ENCODE measurements at regions not wholly inside any gene's neighbourhood (a gene's known extent, or its start where the extent isn't known, plus 50 kb on each side); places are given as distances from the start of the nearest gene placed in this dataset.

GRCh38 chr12:25906651-25907340 is 51.7 kb upstream of the RASSF8 start:
- no peaks in the 10 kb centered on the region for H4K20me1 ChIP-seq (ENCODE audit: control insufficient read depth, extremely low read depth, insufficient read depth, low read length)
- no peaks in the 10 kb centered on the region for H3K27me3 ChIP-seq (ENCODE audit: control insufficient read depth, insufficient read depth, low read length)
- no peak overlapping the region for H3K9ac ChIP-seq (ENCODE audit: insufficient read depth, low read length)
- no peaks in the 10 kb centered on the region for H3K79me2 ChIP-seq (ENCODE audit: control insufficient read depth, insufficient read depth, low read length)
- DNase-seq (ENCODE audit: low read depth in 2 of 2), result no peak
- TF ChIP-seq EZH2 (IDR thresholded peaks at IDR 0.05; ENCODE audit: low read length, missing control alignments) (no peak), CTCF (conservative IDR thresholded peaks at IDR 0.05 in 1 of 2, IDR thresholded peaks at IDR 0.05 in 1 of 2; ENCODE audit: low read depth in 1 of 2, low read length in 2 of 2) (no peak)
- no peak overlapping the region for H2AFZ ChIP-seq (ENCODE audit: low read length)
- no peaks in the 10 kb centered on the region for H3K4me1 ChIP-seq (ENCODE audit: control insufficient read depth, extremely low read depth, insufficient read depth, low read length)
- no peak overlapping the region for H3K27ac ChIP-seq (ENCODE audit: insufficient read depth, low read length)
- H3K4me3 ChIP-seq (replicated peaks in 1 of 4; ENCODE audit: control extremely low read depth in 1 of 4, insufficient read depth in 1 of 4, low read depth in 3 of 4, low read length in 4 of 4), result no peak overlapping the region
- H3K9me3 ChIP-seq (ENCODE audit: control insufficient read depth, insufficient read depth, low read depth, low read length), result no peaks in the 10 kb centered on the region
- no peak overlapping the region for H3K4me2 ChIP-seq (ENCODE audit: extremely low read depth, insufficient read depth, low read length)
- no peaks in the 10 kb centered on the region for H3K36me3 ChIP-seq (ENCODE audit: control insufficient read depth, insufficient read depth, low read length)

Data from fibroblast of lung (primary cell).